ENCODE measurements at regions not wholly inside any gene's neighbourhood (a gene's known extent, or its start where the extent isn't known, plus 50 kb on each side); places are given as distances from the start of the nearest gene placed in this dataset.

- TF ChIP-seq POLR2A (IDR thresholded peaks at IDR 0.05; ENCODE audit: low read depth, low read length) = no peak
- TF ChIP-seq RCOR1 (IDR thresholded peaks at IDR 0.05; ENCODE audit: insufficient replicate concordance, low read length) = no peak
- no peak for TF ChIP-seq CTCF (conservative IDR thresholded peaks at IDR 0.05; ENCODE audit: low read depth, low read length)
- TF ChIP-seq MAFK (IDR thresholded peaks at IDR 0.05; ENCODE audit: low read depth, low read length) = no peak
- TF ChIP-seq CHD1 (IDR thresholded peaks at IDR 0.05; ENCODE audit: low read depth, low read length) = no peak
- TF ChIP-seq CEBPB (IDR thresholded peaks at IDR 0.05; ENCODE audit: low read depth, low read length) = no peak
- no peak for TF ChIP-seq BHLHE40 (IDR thresholded peaks at IDR 0.05; ENCODE audit: low read depth, low read length)
- no peak for TF ChIP-seq RAD21 (IDR thresholded peaks at IDR 0.05; ENCODE audit: low read length)
Measured at GRCh38 chr1:172964864-172965263, 85.9 kb downstream of the TNFSF18 start.

Data from IMR-90 (cell line).